ENCODE measurements at regions not wholly inside any gene's neighbourhood (a gene's known extent, or its start where the extent isn't known, plus 50 kb on each side); places are given as distances from the start of the nearest gene placed in this dataset.

- TF ChIP-seq CTCF (IDR thresholded peaks at IDR 0.05; ENCODE audit: low read depth, low read length, poor library complexity, severe bottlenecking) (no peak), EZH2phosphoT487 (IDR thresholded peaks at IDR 0.05; ENCODE audit: borderline replicate concordance, low read length) (no peak)
Measured at GRCh38 chr21:35201288-35201687, 152.2 kb upstream of the RUNX1 start.

Data from DOHH2 (cell line).